Activated T-cell treated with anti-CD3 and anti-CD28 coated beads, Interleukin-2, amount 50 U/mL, for 24 hours (primary cell): ENCODE measurements at regions not wholly inside any gene's neighbourhood (a gene's known extent, or its start where the extent isn't known, plus 50 kb on each side); places are given as distances from the start of the nearest gene placed in this dataset.
"Not testable (repeated sequence)": the region's sequence is repeated elsewhere in the genome, so short reads cannot be mapped to it uniquely, and the experiment has no call there.

Experiments
- DNase-seq: peaks from one replicate; pipeline ENCODE4 v3.0.0-alpha.2; 2020
- H3K27ac Mint-ChIP-seq: 2 replicates; pipeline ENCODE4 v1.8.0; 2020; ENCODE audit warnings: mild to moderate bottlenecking, mixed read lengths
- H3K27me3 Mint-ChIP-seq: 2 replicates; pipeline ENCODE4 v1.8.0; 2020; ENCODE audit warnings: mixed read lengths
- H3K36me3 Mint-ChIP-seq: 2 replicates; pipeline ENCODE4 v1.8.0; 2020; ENCODE audit warnings: low read depth, mixed read lengths
- H3K4me1 Mint-ChIP-seq: 2 replicates; pipeline ENCODE4 v1.8.0; 2020; ENCODE audit warnings: low read depth, mixed read lengths
- H3K4me3 Mint-ChIP-seq: 2 replicates; pipeline ENCODE4 v1.8.0; 2020; ENCODE audit warnings: mild to moderate bottlenecking, moderate library complexity, mixed read lengths
- H3K9me3 Mint-ChIP-seq: 2 replicates; pipeline ENCODE4 v1.8.0; 2020; ENCODE audit warnings: mixed read lengths

DNA sequence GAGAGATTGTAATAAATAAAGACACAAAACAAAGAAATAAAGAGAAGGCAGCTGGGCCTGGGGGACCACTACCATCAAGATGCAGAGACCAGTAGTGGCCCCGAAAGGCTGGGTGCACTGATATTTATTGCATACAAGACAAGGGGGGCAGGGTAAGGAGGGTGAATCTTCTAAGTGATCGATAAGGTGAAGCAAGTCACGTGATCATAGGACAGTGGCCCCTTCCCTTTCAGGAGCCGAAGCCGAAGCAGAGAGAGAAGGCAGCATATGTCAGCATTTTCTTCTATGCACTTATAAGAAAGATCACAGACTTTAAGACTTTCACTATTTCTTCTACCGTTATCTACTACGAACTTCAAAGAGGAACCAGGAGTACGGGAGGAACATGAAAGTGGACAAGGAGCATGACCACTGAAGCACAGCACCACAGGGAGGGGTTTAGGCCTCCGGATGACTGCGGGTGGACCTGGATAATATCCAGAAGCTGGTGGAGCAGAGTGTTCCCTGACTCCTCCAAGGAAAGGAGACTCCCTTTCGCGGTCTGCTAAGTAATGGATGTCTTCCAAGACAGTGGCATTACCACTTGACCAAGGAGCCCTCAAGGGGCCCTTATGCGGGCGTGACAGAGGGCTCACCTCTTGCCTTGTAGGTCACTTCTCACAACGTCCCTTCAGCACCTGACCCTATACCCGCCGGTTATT, 126.4 kb downstream of the RBM46 start:
- not testable (repeated sequence) for H3K9me3 Mint-ChIP-seq, H3K27ac Mint-ChIP-seq, H3K4me1 Mint-ChIP-seq, H3K27me3 Mint-ChIP-seq, H3K4me3 Mint-ChIP-seq, H3K36me3 Mint-ChIP-seq, DNase-seq

DNA sequence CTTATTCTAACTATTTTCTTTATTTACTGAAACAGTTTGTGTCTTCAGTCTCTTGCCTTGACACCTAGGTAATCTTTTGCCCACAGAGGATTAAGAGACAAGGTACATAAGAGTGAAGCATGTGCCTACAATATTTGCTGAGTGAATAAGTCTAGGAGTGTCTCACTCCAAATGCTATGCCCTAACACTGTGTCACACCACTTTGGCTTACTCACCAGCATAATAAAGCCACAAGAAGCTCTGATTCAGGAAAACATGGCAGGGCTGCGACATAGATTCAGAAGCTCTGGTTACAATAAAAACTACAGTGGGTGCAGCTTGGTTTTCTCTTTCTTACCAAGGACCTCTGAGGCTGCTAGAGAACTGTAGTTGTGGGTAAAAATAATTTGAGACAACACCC, 127.1 kb downstream of the RBM46 start:
- no peak for DNase-seq
- Mint-ChIP-seq H3K27me3 (no peaks in the 10 kb centered on the region), H3K36me3 (no peaks in the 10 kb centered on the region), H3K4me3 (no peak overlapping the region), H3K4me1 (no peaks in the 10 kb centered on the region), H3K9me3 (peaks cover 2% of the 10 kb centered on the region), H3K27ac (no peak overlapping the region)

DNA sequence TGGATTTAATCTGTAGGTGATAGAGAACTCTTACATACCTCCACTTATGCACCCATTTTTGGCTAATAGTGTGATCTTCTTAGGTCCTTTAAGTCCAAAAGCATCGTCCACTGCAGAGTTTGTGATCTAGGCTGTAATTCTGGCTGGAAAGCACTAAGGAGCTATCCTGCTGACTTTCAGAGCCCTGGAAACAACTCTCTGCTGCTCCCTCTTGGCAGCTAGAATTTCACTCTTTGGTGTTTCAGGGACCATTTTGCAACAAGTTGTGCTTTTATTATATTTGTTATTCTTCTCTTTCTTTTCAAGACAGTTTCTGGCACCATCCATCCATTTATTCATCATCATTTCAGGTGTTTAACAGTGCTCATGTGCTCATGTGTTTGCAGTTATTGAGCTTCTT, 130.0 kb downstream of the RBM46 start:
- no peaks in the 10 kb centered on the region for H3K4me1 Mint-ChIP-seq
- DNase-seq = no peak

DNA sequence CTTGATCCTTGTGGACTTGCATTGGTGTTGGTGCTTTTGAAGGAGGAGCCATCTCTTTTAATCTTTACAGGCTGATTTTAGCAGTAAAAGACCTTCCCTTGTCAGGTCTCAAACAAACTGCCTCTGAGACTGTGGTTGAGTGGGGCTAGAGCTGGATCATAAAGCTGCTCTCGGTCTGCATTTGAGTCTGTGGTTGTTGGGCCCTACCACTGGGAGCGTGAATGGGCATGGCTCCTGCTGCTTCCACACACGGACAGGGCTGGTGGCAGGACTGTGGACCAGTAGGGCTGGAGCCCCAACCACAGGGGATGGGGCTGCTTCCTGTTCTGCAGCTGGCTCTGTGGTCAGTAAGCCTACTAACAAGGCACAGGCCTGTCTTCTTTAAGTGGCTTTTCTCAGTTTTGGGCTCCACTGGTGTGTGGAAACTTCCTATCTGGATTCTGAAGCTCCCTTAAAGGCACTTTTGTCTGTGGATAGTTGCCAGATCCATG, 130.6 kb downstream of the RBM46 start:
- H3K27me3 Mint-ChIP-seq = no peaks in the 10 kb centered on the region
- H3K4me1 Mint-ChIP-seq = no peaks in the 10 kb centered on the region
- H3K9me3 Mint-ChIP-seq = no peaks in the 10 kb centered on the region
- no peaks in the 10 kb centered on the region for H3K36me3 Mint-ChIP-seq
- no peak for DNase-seq
- H3K27ac Mint-ChIP-seq = no peak overlapping the region
- no peak overlapping the region for H3K4me3 Mint-ChIP-seq

More for the DNA sequence above, 130.0 kb downstream of the RBM46 start:
- H3K4me3 Mint-ChIP-seq = no peak overlapping the region
- no peaks in the 10 kb centered on the region for H3K36me3 Mint-ChIP-seq
- no peak overlapping the region for H3K27ac Mint-ChIP-seq
- peaks cover under 1% of the 10 kb centered on the region for H3K9me3 Mint-ChIP-seq
- H3K27me3 Mint-ChIP-seq = no peaks in the 10 kb centered on the region

DNA sequence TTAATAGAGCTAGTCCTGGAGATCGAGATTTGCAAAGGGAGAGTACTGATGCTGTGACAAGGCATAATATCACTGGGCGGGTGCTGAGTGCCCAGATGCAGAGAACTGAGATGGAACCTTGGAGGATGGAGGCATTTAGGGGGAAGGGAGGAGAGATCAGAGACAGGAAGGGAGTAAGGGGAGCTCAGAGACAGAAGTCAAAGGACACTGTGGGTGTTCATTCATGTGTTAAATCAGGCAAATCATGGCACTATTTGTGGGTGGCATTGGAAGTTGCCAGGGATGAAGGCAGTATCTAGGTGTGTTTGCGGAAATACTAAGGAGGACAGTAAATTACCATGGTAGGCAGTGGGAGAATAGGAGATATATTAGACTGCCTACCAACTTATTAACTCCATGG, 135.0 kb downstream of the RBM46 start:
- H3K4me3 Mint-ChIP-seq = no peak overlapping the region
- H3K4me1 Mint-ChIP-seq = no peaks in the 10 kb centered on the region
- no peaks in the 10 kb centered on the region for H3K9me3 Mint-ChIP-seq
- no peak for DNase-seq
- no peaks in the 10 kb centered on the region for H3K27me3 Mint-ChIP-seq
- H3K27ac Mint-ChIP-seq = no peak overlapping the region
- H3K36me3 Mint-ChIP-seq = no peaks in the 10 kb centered on the region

DNA sequence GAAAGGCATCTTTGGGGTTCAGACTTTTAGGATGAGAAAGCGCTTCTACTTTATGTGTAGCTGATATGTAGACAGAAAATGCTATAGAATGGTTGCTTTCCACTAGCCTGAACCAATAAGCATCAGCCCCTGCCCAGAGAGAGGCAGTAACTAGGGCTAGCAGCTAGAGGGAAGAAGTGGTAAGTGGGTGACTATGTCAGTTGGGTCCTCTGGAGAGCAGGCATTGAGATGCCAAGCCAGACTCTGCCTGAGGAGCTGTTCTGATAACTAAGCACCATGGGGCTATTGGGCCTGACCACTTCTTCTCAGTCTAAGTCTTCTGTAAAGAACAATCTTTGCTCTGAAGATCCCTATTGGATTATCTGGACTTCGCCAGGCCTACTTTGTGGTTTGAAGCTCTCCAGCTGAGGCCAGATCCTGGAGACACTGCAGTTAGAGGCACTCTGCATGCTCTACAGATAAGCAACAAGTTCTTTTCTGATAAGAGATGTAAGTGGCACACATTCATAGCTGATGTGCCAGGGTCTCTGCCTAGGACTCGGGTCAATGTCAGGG, 146.1 kb downstream of the RBM46 start:
- Mint-ChIP-seq H3K36me3 (no peaks in the 10 kb centered on the region), H3K27ac (no peak overlapping the region), H3K4me3 (no peak overlapping the region), H3K9me3 (peaks cover 9% of the 10 kb centered on the region), H3K4me1 (no peaks in the 10 kb centered on the region), H3K27me3 (no peaks in the 10 kb centered on the region)
- DNase-seq = no peak

DNA sequence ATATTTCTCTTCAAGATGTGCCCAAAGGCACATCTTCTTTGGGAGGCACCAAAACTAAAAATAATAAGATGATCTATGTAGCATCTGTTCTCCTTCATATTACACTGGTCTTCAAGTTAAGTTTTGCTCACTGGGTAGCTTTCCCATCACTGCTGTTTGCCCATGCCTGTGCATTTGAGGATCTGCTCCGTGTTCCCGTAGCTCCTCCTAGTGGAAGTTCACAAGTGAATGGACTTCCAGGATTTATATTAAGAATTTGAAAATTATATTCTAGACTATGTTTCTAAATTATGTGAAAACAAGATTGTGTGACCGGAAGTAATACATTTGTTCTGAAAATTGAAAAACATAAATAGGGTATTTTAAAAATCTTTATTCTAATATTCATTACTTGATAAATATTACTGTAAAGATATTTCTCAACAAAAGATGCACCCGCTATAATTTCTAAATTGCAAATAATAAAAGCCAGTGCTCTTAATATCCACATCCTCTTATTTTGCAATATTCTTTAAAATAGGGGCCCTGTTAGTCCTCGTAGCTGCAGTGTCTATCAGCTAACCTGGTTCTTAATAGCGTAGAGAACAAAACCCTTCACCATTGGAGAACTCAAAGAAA, 147.7 kb downstream of the RBM46 start:
- no peaks in the 10 kb centered on the region for H3K27me3 Mint-ChIP-seq
- H3K4me1 Mint-ChIP-seq = no peaks in the 10 kb centered on the region
- no peaks in the 10 kb centered on the region for H3K36me3 Mint-ChIP-seq
- H3K4me3 Mint-ChIP-seq = no peak overlapping the region
- no peak for DNase-seq
- H3K27ac Mint-ChIP-seq = no peak overlapping the region
- H3K9me3 Mint-ChIP-seq = peaks cover 12% of the 10 kb centered on the region

DNA sequence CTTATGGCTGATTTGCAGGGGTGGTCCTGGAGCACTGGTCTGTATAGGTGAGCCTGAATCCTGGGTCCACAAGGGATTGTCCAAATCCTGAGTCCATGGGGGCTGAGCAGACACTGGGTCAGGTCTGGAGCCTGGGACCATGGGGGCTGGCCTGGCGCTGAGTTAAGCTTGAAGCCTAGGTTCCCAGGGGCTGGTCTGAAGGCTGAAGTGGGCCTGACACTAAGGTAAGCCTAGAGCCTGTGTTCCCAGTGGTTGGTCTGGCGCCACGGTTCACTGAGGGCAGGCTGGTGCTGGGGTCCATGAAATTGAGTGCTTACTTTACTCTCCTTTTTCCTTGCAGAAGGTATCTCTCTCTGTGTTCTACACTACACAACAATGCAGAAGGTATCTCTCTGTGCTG, 155.8 kb downstream of the RBM46 start:
- Mint-ChIP-seq H3K4me3 (no peak overlapping the region), H3K27me3 (peaks cover 5% of the 10 kb centered on the region)

DNA sequence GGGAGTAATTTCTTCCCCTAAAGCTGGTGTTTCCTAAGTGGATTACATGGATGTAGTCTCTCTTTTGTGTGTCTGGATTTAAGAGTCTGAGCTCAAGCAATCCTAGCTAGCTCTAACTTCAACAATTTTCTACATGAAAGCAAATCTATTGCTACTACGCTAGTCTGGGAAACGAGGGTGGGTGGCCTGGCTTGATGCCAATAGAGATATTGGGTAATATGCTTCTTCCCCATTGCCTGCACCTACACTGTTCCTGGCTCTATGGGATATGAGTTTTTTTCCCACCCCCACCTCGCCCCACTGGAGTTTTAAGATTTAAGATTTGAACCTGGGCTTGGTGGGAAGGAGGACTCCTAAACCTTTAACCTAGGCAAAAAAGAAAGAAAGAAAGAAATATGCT, 158.8 kb downstream of the RBM46 start:
- no peak for DNase-seq
- no peak overlapping the region for H3K27ac Mint-ChIP-seq
- no peaks in the 10 kb centered on the region for H3K4me1 Mint-ChIP-seq
- H3K27me3 Mint-ChIP-seq = peaks cover 5% of the 10 kb centered on the region
- H3K36me3 Mint-ChIP-seq = no peaks in the 10 kb centered on the region
- H3K9me3 Mint-ChIP-seq = peaks cover 9% of the 10 kb centered on the region
- no peak overlapping the region for H3K4me3 Mint-ChIP-seq

More for the DNA sequence above, 155.8 kb downstream of the RBM46 start:
- no peak for DNase-seq
- no peaks in the 10 kb centered on the region for H3K4me1 Mint-ChIP-seq
- H3K27ac Mint-ChIP-seq = no peak overlapping the region
- H3K36me3 Mint-ChIP-seq = no peaks in the 10 kb centered on the region
- peaks cover 14% of the 10 kb centered on the region for H3K9me3 Mint-ChIP-seq

DNA sequence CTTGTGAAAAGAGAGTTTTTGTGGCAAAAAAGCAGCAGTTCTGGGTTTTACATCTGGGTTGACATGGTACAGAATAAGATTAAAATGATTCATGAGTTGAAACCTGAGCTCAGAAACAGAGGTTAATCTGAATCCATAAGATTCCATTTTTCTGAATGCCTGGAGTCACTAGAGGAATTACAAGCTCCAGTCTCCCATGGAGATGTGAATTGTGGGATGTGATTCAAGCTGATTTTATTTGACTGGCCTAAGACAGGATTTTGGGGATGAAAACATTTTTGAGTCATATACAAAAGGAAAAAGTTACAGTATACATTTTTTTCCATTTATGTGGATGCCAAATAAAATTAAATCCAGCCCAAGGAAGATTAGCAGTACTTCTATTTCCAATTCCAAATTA, 161.1 kb downstream of the RBM46 start:
- no peak overlapping the region for H3K4me3 Mint-ChIP-seq
- peaks cover 3% of the 10 kb centered on the region for H3K9me3 Mint-ChIP-seq
- H3K27ac Mint-ChIP-seq = no peak overlapping the region
- H3K27me3 Mint-ChIP-seq = peaks cover 5% of the 10 kb centered on the region
- DNase-seq = no peak
- no peaks in the 10 kb centered on the region for H3K4me1 Mint-ChIP-seq
- no peaks in the 10 kb centered on the region for H3K36me3 Mint-ChIP-seq

DNA sequence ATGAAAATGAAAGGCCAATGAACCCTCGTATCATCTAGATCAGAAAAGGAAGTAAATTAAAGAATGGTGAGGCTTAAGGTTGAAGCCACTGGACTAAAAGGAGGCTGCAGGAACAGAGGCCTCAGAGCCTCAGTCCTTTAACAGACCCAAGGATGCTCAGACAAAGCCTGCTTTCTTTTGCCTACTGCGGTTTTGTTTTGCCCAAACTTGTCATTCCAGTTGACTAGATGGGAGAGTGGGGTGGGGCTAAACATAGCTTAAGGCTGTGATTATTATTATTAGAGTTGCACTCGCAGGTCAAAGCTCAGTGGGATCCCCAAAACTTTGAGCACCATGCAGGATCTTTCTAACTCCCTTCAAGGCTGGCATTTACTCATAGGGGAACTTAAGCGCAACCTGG, 163.9 kb downstream of the RBM46 start:
- Mint-ChIP-seq H3K4me3 (no peak overlapping the region), H3K27ac (no peak overlapping the region), H3K27me3 (peaks cover 5% of the 10 kb centered on the region), H3K9me3 (peaks cover 1% of the 10 kb centered on the region), H3K4me1 (no peaks in the 10 kb centered on the region), H3K36me3 (no peaks in the 10 kb centered on the region)
- no peak for DNase-seq

DNA sequence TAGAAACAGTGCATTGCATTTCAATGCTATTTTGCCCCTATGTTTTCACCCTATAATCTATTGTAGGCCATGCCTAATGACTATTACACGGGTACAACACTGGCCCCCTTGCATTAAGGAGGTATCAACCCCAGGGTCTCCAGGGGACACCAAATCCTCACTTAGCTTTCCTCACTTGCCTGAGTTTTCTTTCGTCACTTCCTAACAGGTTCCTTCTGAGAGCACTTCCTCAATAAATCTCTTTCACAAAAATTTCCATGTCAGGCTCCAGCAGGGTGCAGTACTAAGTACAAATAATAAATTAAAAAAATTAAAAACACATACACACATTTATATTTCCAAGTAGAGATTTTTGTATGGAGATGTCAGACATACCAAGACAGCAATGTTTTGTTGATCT, 165.0 kb downstream of the RBM46 start:
- H3K4me1 Mint-ChIP-seq = no peaks in the 10 kb centered on the region
- peaks cover 5% of the 10 kb centered on the region for H3K27me3 Mint-ChIP-seq
- no peak overlapping the region for H3K27ac Mint-ChIP-seq
- H3K4me3 Mint-ChIP-seq = no peak overlapping the region
- peaks cover 3% of the 10 kb centered on the region for H3K9me3 Mint-ChIP-seq
- DNase-seq = no peak
- no peaks in the 10 kb centered on the region for H3K36me3 Mint-ChIP-seq

DNA sequence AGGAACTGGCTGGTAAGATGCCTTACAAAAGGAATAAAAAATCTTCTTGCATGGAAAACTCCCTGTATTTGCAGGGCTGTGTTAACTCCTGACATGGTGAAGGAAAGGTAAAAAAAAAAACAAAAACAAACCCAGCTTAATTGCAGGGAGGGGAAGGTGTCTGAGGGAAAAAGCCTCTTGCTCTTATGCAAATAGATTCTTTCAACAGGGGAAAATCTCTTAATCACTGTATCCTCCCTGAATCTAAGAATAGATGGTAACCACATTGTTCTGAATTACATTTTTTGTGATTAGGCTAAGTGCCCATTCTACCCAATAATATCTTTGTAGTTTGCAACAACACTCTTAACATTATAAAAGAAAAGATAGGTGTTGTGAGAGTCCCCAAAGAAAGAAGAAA, 172.6 kb downstream of the RBM46 start:
- Mint-ChIP-seq H3K4me3 (no peak overlapping the region), H3K27me3 (no peaks in the 10 kb centered on the region), H3K4me1 (no peaks in the 10 kb centered on the region), H3K9me3 (peaks cover 13% of the 10 kb centered on the region), H3K27ac (no peak overlapping the region), H3K36me3 (no peaks in the 10 kb centered on the region)
- DNase-seq = no peak

DNA sequence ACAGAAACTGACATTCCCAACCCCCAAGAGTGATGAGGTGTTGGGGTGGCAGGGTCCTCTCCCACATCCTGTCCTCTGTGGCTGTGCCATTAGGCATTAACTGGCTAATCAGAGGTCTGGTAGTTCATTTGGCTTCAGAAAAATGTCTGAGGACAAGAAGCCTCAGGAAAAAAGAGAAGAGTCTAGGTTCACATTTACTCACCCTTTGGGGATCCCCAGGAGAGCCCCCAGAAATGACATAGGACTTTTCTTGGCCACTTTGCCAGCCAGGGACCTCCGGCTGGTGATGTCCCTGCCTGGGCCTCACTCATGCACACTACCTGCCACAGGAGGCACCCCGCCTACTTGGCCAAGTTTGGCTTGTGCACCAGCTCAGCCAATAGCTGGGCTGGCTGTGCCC, 173.0 kb downstream of the RBM46 start:
- no peak overlapping the region for H3K4me3 Mint-ChIP-seq
- peaks cover 13% of the 10 kb centered on the region for H3K9me3 Mint-ChIP-seq
- H3K4me1 Mint-ChIP-seq = no peaks in the 10 kb centered on the region
- H3K27ac Mint-ChIP-seq = no peak overlapping the region
- DNase-seq = no peak
- H3K27me3 Mint-ChIP-seq = no peaks in the 10 kb centered on the region
- no peaks in the 10 kb centered on the region for H3K36me3 Mint-ChIP-seq

DNA sequence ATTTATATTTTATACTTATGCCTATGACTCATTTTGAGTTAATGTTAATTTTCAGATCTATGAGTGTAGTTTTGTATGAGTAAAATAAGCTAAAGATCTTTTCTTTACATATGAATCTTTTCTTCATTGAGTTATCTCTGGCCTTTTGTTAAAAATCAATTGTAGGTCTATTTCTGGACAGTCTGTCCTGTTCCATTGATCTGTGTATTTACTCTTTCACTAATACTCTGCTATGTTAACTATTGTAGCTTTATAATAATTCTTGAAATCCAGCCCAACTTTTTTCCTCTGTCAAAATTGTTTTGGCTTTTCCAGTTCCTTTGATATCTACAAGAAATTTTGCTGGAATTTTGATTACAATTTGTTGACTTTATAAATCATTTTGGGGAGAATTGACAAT, 177.0 kb downstream of the RBM46 start:
- DNase-seq = no peak
- H3K27ac Mint-ChIP-seq = no peak overlapping the region
- H3K27me3 Mint-ChIP-seq = no peaks in the 10 kb centered on the region
- no peak overlapping the region for H3K4me3 Mint-ChIP-seq
- no peaks in the 10 kb centered on the region for H3K4me1 Mint-ChIP-seq
- no peaks in the 10 kb centered on the region for H3K36me3 Mint-ChIP-seq
- peaks cover 11% of the 10 kb centered on the region for H3K9me3 Mint-ChIP-seq
